ENCODE measurements at regions not wholly inside any gene's neighbourhood (a gene's known extent, or its start where the extent isn't known, plus 50 kb on each side); places are given as distances from the start of the nearest gene placed in this dataset.

- no peak for DNase-seq (ENCODE audit: low read depth, low spot score)
- no peak overlapping the region for H3K4me3 ChIP-seq
- H3K9ac ChIP-seq (ENCODE audit: insufficient read length), result no peak overlapping the region
- no peak overlapping the region for H3K27ac ChIP-seq
- H3K36me3 ChIP-seq (ENCODE audit: insufficient read depth, low read length), result no peaks in the 10 kb centered on the region
- TF ChIP-seq FOXP2 (optimal IDR thresholded peaks at IDR 0.05; ENCODE audit: control extremely low read depth, extremely low read length, insufficient read depth), result no peak
- no peaks in the 10 kb centered on the region for H3K9me3 ChIP-seq (ENCODE audit: low read depth, low read length)
These were observed 389.8 kb upstream of the ADGRL2 start for GRCh38 chr1:81410941-81411340.

GRCh38 chr1:81410351-81410750 lies 390.4 kb upstream of the ADGRL2 start:
- Histone ChIP-seq H3K4me3 (no peak overlapping the region), H3K36me3 (ENCODE audit: insufficient read depth, low read length) (no peaks in the 10 kb centered on the region), H3K9me3 (ENCODE audit: low read depth, low read length) (no peaks in the 10 kb centered on the region), H3K9ac (ENCODE audit: insufficient read length) (no peak overlapping the region), H3K27ac (no peak overlapping the region)
- TF ChIP-seq EZH2 (IDR thresholded peaks at IDR 0.05), result no peak
- TF ChIP-seq FOXP2 (optimal IDR thresholded peaks at IDR 0.05; ENCODE audit: control extremely low read depth, extremely low read length, insufficient read depth), result no peak
- TF ChIP-seq POLR2AphosphoS5 (IDR thresholded peaks at IDR 0.05; ENCODE audit: borderline replicate concordance, low read depth, low read length), result no peak
- no peak for DNase-seq (ENCODE audit: low read depth, low spot score)

DNA sequence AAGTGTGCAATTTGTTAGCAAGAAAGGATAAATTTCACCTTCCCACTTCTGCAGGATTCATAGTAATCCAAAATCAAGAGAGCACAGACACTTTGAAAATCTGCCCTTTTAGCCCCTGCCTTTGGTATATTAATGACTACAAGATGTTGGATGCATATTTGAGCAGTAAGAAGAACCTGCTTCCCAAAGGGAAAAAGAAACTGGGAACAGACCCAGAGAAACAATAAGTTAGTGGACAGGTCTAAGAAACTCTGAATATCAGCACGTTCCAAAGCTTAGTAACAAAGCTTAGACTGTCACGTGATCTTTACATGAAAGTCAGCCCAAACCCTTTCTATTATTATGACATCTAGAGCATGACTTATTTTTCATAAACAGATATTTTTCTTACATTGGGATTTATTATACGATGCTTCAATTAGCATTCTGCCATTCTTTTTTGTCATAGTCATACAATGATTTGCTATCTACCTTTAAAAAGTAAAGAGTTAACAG lies 390.9 kb upstream of the ADGRL2 start:
- DNase-seq (ENCODE audit: low read depth, low spot score), result no peak
- TF ChIP-seq EZH2 (IDR thresholded peaks at IDR 0.05) (no peak), POLR2AphosphoS5 (IDR thresholded peaks at IDR 0.05; ENCODE audit: borderline replicate concordance, low read depth, low read length) (no peak), FOXP2 (optimal IDR thresholded peaks at IDR 0.05; ENCODE audit: control extremely low read depth, extremely low read length, insufficient read depth) (no peak)
- no peak overlapping the region for H3K4me3 ChIP-seq
- H3K9ac ChIP-seq (ENCODE audit: insufficient read length), result no peak overlapping the region
- H3K36me3 ChIP-seq (ENCODE audit: insufficient read depth, low read length), result no peaks in the 10 kb centered on the region
- no peak overlapping the region for H3K27ac ChIP-seq
- H3K9me3 ChIP-seq (ENCODE audit: low read depth, low read length), result no peaks in the 10 kb centered on the region

GRCh38 chr1:81409262-81409661 lies 391.5 kb upstream of the ADGRL2 start:
- Histone ChIP-seq H3K9me3 (ENCODE audit: low read depth, low read length) (no peaks in the 10 kb centered on the region), H3K9ac (ENCODE audit: insufficient read length) (no peak overlapping the region), H3K4me3 (no peak overlapping the region), H3K36me3 (ENCODE audit: insufficient read depth, low read length) (no peaks in the 10 kb centered on the region), H3K27ac (no peak overlapping the region)
- no peak for DNase-seq (ENCODE audit: low read depth, low spot score)
- TF ChIP-seq FOXP2 (optimal IDR thresholded peaks at IDR 0.05; ENCODE audit: control extremely low read depth, extremely low read length, insufficient read depth), result no peak
- no peak for TF ChIP-seq POLR2AphosphoS5 (IDR thresholded peaks at IDR 0.05; ENCODE audit: borderline replicate concordance, low read depth, low read length)
- TF ChIP-seq EZH2 (IDR thresholded peaks at IDR 0.05), result no peak

DNA sequence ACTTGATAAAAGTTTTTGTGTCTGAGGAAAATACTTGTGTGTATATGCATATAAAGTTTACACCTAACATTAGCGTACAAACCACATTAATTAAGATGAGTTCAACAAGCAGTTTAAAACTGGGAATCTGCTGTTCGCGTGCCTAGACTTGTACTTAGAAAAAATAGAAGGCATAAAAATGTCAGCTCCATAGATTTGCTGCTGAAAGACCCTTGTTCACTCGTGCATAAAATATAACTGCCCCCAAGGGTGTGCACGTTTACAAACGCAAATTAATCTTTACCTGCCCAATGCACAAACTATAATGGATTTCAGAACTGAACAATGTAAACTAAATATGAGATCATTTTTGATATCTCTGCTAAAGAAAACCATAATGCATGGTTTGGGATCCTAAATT lies 392.3 kb upstream of the ADGRL2 start:
- no peak overlapping the region for H3K4me3 ChIP-seq
- no peak overlapping the region for H3K27ac ChIP-seq
- no peak for TF ChIP-seq POLR2AphosphoS5 (IDR thresholded peaks at IDR 0.05; ENCODE audit: borderline replicate concordance, low read depth, low read length)
- no peak for TF ChIP-seq FOXP2 (optimal IDR thresholded peaks at IDR 0.05; ENCODE audit: control extremely low read depth, extremely low read length, insufficient read depth)
- H3K9ac ChIP-seq (ENCODE audit: insufficient read length), result no peak overlapping the region
- DNase-seq (ENCODE audit: low read depth, low spot score), result no peak
- no peaks in the 10 kb centered on the region for H3K36me3 ChIP-seq (ENCODE audit: insufficient read depth, low read length)
- H3K9me3 ChIP-seq (ENCODE audit: low read depth, low read length), result no peaks in the 10 kb centered on the region

GRCh38 chr1:81407000-81407821 lies 393.5 kb upstream of the ADGRL2 start:
- TF ChIP-seq POLR2AphosphoS5 (IDR thresholded peaks at IDR 0.05; ENCODE audit: borderline replicate concordance, low read depth, low read length), result no peak
- no peak overlapping the region for H3K4me3 ChIP-seq
- DNase-seq (ENCODE audit: low read depth, low spot score), result no peak
- H3K9me3 ChIP-seq (ENCODE audit: low read depth, low read length), result no peaks in the 10 kb centered on the region
- no peak overlapping the region for H3K27ac ChIP-seq
- no peaks in the 10 kb centered on the region for H3K36me3 ChIP-seq (ENCODE audit: insufficient read depth, low read length)
- H3K9ac ChIP-seq (ENCODE audit: insufficient read length), result no peak overlapping the region

DNA sequence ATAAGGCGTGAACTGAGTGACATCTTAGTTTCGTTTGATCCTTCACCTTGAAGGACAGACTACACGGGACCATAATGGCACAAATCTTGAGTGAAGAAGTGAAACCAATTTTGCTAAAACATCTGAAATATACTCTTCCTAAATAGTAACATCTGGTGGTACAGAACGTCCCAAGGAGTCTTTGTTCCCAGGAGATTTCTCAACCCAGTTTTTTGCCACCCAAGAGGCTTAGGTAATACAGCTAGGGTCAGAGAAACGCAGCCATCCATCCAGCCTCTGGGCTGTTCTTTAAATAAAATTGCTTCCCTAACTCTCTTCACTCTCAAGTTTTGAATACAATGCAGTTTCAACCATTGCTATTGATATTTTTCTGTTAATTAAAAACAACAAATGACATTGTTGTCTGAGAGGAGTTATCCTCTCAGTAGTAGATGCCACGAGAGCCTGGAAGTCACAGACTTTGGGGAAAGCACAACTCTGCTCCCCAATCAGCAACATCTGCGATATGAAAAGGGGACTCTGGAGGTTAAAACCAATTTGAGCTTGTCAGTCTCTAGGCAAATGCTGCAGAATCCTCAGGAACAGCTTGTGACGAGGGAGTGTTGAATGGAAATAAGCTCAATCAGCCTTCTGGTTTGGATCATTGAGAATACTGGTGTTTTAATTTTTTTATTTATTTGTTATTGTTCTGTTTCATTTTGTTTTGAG lies 394.3 kb upstream of the ADGRL2 start:
- no peak for DNase-seq (ENCODE audit: low read depth, low spot score)
- Histone ChIP-seq H3K9me3 (ENCODE audit: low read depth, low read length) (no peaks in the 10 kb centered on the region), H3K36me3 (ENCODE audit: insufficient read depth, low read length) (no peaks in the 10 kb centered on the region), H3K4me3 (no peak overlapping the region), H3K27ac (no peak overlapping the region), H3K9ac (ENCODE audit: insufficient read length) (no peak overlapping the region)
- no peak for TF ChIP-seq POLR2AphosphoS5 (IDR thresholded peaks at IDR 0.05; ENCODE audit: borderline replicate concordance, low read depth, low read length)
- no peak for TF ChIP-seq EZH2 (IDR thresholded peaks at IDR 0.05)
- no peak for TF ChIP-seq FOXP2 (optimal IDR thresholded peaks at IDR 0.05; ENCODE audit: control extremely low read depth, extremely low read length, insufficient read depth)

GRCh38 chr1:81398041-81398440 lies 402.7 kb upstream of the ADGRL2 start:
- Histone ChIP-seq H3K4me3 (no peak overlapping the region), H3K36me3 (ENCODE audit: insufficient read depth, low read length) (no peaks in the 10 kb centered on the region), H3K27ac (no peak overlapping the region), H3K9me3 (ENCODE audit: low read depth, low read length) (no peaks in the 10 kb centered on the region), H3K9ac (ENCODE audit: insufficient read length) (no peak overlapping the region)
- no peak for DNase-seq (ENCODE audit: low read depth, low spot score)
- TF ChIP-seq FOXP2 (optimal IDR thresholded peaks at IDR 0.05; ENCODE audit: control extremely low read depth, extremely low read length, insufficient read depth) (no peak), EZH2 (IDR thresholded peaks at IDR 0.05) (no peak), POLR2AphosphoS5 (IDR thresholded peaks at IDR 0.05; ENCODE audit: borderline replicate concordance, low read depth, low read length) (no peak)

Measured in SK-N-MC (cell line).